Ovary (tissue), 7 donors: ENCODE measurements at regions not wholly inside any gene's neighbourhood (a gene's known extent, or its start where the extent isn't known, plus 50 kb on each side); places are given as distances from the start of the nearest gene placed in this dataset.

ENCODE experiments used
- DNase-seq, 5 donors: peaks; one replicate each; pipeline ENCODE4 v3.0.0-alpha.2; 2019 to 2020
- H3K27ac ChIP-seq, 2 donors: fragments of 200-600 bp; one replicate each; pipeline versions ENCODE4 v1.5.1 to v1.8.0; 2019 to 2022
- H3K27me3 ChIP-seq: fragments of 200-600 bp; one replicate; pipeline ENCODE4 v1.8.0; 2022
- H3K36me3 ChIP-seq: fragments of 200-600 bp; sonication (generic); one replicate; pipeline ENCODE4 v1.5.1; 2019
- H3K4me1 ChIP-seq: one replicate; pipeline ENCODE4 v1.8.1; 2013; ENCODE audit warnings: mild to moderate bottlenecking, moderate library complexity; ENCODE audit not compliant: insufficient read depth
- H3K4me3 ChIP-seq: fragments of 200-600 bp; sonication (generic); one replicate; pipeline ENCODE4 v1.5.1; 2017
- H3K9me3 ChIP-seq, 2 donors: fragments of 200-600 bp in 1 of 2; sonication (generic) in 1 of 2; one replicate each; pipeline versions ENCODE4 v1.5.1 to v1.8.1; 2013 to 2019; ENCODE audit warnings: mild to moderate bottlenecking in 1 of 2, moderate library complexity in 1 of 2
- EP300 ChIP-seq: sonication (generic); formaldehyde crosslinking; IDR thresholded peaks from one replicate; pipeline ENCODE4 v1.6.1; 2017; ENCODE audit warnings: antibody characterized with exemption
- POLR2A ChIP-seq: fragments of 450-650 bp; IDR thresholded peaks from one replicate; pipeline ENCODE4 v1.6.1; 2017; ENCODE audit warnings: antibody characterized with exemption, mild to moderate bottlenecking, moderate library complexity
- WGBS, 3 donors: extraction: QIAGEN DNeasy Blood & Tissue Kit in 1 of 3; methylation state at CpG; one replicate each; pipeline versions ENCODE4 v1.1.5 to v1.1.7; 2013 to 2017; 5-methylcytosine and 5-hydroxymethylcytosine counted together
- intact Hi-C, 4 donors: fragments of 100-400 bp; cut with DNase I; formaldehyde crosslinking; loops; one replicate each; pipeline versions ENCODE4 v1.11.0 to v1.15.1; 2022 to 2023
- TF ChIP-seq, protein P1 (sequence below), 3 donors: fragments of 450-650 bp in 2 of 3; fragments of 200-600 bp in 1 of 3; IDR thresholded peaks; one replicate each; pipeline versions ENCODE4 v1.5.1 to v1.8.0; 2016 to 2022; ENCODE audit warnings: antibody characterized with exemption in 3 of 3, mild to moderate bottlenecking in 1 of 3
- donor health status: DM: no; HTN: no; CAD: no; lungs with moderate emphysema.
- donor health status: DM: no; HTN: no; CAD: no.
- donor health status: Bipolar disorder and iron deficiency.
- donor health status: DM: no; HTN: no; CAD: no.
- donor health status: DM: yes; HTN: yes; CAD: no.

DNA sequence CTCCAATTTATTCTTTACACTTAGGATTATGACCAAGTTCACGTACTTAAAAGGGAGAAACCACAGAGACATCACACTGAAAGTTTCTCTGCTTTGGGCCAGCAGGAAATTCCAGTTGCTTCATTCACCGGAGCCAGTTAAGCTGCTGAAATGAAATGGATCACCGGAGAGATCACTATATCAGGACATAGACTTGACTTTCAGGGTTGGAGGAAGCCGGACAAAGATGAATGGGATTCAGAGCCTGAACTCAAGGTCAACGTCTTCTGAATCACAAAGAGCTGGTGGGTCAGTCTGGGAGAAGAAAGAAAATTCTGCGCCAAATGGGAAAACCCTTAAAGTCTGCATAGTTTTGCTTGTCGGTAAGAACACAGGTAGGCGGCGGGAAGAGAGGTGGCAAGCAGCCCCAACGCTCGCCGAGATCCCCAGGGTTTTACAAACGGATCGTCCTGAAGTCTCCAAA is 81.9 kb upstream of the CCDC28A start:
- no peak for DNase-seq
- no peaks in the 10 kb centered on the region for H3K36me3 ChIP-seq
- WGBS, 3 donors: 2 to 4% (median 3%) methylated on average over 14 of the region's 14 CpGs
- H3K27ac ChIP-seq: no peak overlapping the region
- intact Hi-C loops: no loop called here
- H3K27me3 ChIP-seq: no peaks in the 10 kb centered on the region
- peak overlapping the region; percentile 58 for H3K4me3 ChIP-seq
- no peaks in the 10 kb centered on the region for H3K4me1 ChIP-seq
- H3K9me3 ChIP-seq: no peaks in the 10 kb centered on the region
- TF ChIP-seq, protein P1, sequence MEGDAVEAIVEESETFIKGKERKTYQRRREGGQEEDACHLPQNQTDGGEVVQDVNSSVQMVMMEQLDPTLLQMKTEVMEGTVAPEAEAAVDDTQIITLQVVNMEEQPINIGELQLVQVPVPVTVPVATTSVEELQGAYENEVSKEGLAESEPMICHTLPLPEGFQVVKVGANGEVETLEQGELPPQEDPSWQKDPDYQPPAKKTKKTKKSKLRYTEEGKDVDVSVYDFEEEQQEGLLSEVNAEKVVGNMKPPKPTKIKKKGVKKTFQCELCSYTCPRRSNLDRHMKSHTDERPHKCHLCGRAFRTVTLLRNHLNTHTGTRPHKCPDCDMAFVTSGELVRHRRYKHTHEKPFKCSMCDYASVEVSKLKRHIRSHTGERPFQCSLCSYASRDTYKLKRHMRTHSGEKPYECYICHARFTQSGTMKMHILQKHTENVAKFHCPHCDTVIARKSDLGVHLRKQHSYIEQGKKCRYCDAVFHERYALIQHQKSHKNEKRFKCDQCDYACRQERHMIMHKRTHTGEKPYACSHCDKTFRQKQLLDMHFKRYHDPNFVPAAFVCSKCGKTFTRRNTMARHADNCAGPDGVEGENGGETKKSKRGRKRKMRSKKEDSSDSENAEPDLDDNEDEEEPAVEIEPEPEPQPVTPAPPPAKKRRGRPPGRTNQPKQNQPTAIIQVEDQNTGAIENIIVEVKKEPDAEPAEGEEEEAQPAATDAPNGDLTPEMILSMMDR (IDR thresholded peaks at IDR 0.05): no peak
- TF ChIP-seq EP300: no peak
- TF ChIP-seq POLR2A: no peak

- TF ChIP-seq POLR2A (no peak), EP300 (no peak)
- TF ChIP-seq, protein P1 (IDR thresholded peaks at IDR 0.05): peak; percentile 42 to 54 (median 46)
- DNase-seq: peak; percentile 42 to 74 (median 69)
Measured at GRCh38 chr6:138692058-138692977, 81.3 kb upstream of the CCDC28A start.

DNA sequence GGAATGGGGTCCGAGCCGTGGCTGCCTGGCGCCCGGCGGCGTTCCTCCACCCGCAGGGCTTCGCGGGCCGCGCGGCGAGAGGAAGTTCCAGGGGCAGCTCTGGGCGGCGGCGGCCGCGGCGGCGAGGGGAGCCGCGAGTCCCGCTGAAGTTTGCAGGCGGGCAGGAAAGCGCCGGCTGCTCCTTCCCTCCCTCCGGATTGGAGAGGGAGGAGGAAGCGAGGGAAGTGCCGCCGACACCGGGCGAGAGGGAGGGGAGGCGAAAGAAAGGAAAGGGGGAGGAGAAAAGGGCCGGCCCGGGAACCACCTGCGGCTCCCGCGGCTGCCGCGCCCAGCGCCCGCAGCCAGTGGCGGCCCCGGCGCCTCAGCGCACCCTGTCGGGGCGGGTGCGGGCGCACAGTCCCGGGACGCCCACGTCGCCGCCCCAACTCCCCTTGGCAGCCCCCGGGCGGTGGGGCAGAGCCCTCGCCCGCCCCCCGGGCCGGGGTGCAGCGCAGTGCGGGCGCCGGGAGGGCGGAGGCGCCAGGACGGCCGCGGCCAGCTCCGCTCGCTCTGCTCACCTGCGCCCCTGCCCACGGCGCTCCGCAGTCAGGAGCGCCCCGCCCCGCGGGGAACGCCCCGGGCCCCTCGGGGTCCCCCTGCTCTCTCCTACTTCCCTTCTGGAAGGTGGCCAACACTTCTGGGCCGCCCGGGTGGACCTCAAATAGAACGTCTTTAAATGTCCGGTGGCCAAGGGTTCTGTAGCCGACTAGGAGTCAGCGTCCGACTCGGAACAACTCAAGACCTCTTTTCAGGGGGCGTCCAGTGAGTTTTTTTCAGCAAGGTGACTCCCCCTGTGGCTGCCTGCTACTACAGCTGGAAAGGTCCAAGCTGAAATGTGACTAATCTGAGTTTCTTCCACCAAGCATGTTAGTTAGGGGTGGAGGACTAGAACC is 80.3 kb upstream of the CCDC28A start:
- no peaks in the 10 kb centered on the region for H3K9me3 ChIP-seq
- intact Hi-C loops: no loop called here
- H3K4me1 ChIP-seq: no peaks in the 10 kb centered on the region
- WGBS, 3 donors: 0 to 2% (median 1%) methylated on average over 73 to 89 of the region's 92 CpGs
- peak overlapping the region in 1 of 2 donors; percentile 33 for H3K27ac ChIP-seq
- DNase-seq: peak; percentile 15 to 47 (median 33)
- no peaks in the 10 kb centered on the region for H3K27me3 ChIP-seq
- TF ChIP-seq EP300 (no peak), POLR2A (no peak)
- TF ChIP-seq, protein P1 (IDR thresholded peaks at IDR 0.05): no peak
- no peaks in the 10 kb centered on the region for H3K36me3 ChIP-seq
- H3K4me3 ChIP-seq: peak overlapping the region; percentile 58

More at GRCh38 chr6:138692058-138692977, 81.3 kb upstream of the CCDC28A start:
- Histone ChIP-seq H3K27me3 (no peaks in the 10 kb centered on the region), H3K4me1 (no peaks in the 10 kb centered on the region), H3K4me3 (peak overlapping the region; percentile 58), H3K27ac (peak overlapping the region; percentile 30 to 33), H3K9me3 (no peaks in the 10 kb centered on the region), H3K36me3 (no peaks in the 10 kb centered on the region)
- intact Hi-C loops: no loop called here
- WGBS, 3 donors: 0 to 2% (median 1%) methylated on average over 77 to 103 of the region's 103 CpGs

DNA sequence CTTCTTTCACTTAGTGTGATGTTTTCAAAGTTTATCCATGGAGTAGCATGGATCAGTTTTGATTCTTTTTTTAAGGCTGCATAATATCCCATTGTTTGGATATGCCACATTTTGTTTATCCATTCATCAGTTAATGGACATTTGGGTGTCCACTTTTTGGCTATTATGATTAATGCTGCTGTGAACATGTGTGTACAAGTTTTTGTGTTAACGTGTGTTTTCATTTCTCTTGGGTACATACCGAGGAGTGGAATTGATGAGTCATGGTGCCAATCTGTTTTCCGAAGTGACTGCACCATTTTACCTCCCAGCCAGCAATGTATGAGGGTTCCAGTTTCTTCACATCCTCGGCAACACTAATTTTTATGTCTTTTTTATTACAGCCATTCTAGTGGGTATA is 78.4 kb upstream of the CCDC28A start:
- Histone ChIP-seq H3K27me3 (no peaks in the 10 kb centered on the region), H3K4me1 (no peaks in the 10 kb centered on the region), H3K4me3 (no peak overlapping the region), H3K36me3 (no peaks in the 10 kb centered on the region), H3K9me3 (no peaks in the 10 kb centered on the region), H3K27ac (no peak overlapping the region)
- TF ChIP-seq, protein P1 (IDR thresholded peaks at IDR 0.05): no peak
- TF ChIP-seq POLR2A (no peak), EP300 (no peak)
- 91 to 93% (median 92%) methylated on average over 4 of the region's 4 CpGs for WGBS, 3 donors
- DNase-seq: no peak
- intact Hi-C loops: no loop called here
